EL (cell line): ENCODE measurements at regions not wholly inside any gene's neighbourhood (a gene's known extent, or its start where the extent isn't known, plus 50 kb on each side); places are given as distances from the start of the nearest gene placed in this dataset.

Source experiments
- DNase-seq: peaks from one replicate; pipeline ENCODE4 v3.0.0-alpha.2; 2016

GRCh38 chr3:178456621-178457285, 79.5 kb upstream of the KCNMB2 start:
- DNase-seq, result no peak

- DNase-seq, result no peak
These were observed 78.7 kb upstream of the KCNMB2 start for GRCh38 chr3:178457511-178457910.

DNA sequence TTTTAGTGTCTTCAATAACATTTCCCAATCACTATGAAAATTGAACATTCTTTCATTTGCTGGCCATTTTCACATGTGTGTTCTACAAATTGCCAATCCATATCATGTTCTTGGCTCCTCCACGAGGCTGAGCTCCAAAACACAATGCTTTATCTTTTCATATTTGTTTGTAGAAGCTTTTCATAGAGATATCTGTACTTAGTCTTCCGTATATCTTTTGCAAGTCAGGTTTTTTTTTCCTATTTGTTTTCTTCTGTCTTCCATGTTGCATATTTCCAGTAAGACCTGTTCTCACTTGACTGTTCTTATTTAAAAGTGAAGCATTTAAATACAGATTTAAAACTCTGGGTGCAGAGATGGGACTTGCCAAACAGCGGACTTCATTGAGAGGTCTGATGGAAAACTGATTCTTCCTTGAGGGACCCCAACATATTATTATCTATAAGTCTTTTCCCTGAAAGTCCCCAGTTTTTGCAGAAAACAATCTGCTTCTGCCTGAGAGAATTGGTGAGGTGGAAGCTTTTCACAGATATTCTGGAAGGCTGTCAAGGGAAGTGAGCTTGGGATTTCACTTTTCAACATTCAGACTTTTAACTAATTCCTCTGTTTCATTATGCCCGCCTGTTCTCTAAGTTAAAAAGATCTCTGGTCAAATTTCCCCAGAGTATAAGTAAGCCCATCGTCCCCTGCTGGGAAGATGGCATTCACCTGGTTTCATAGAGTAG, 77.8 kb upstream of the KCNMB2 start:
- no peak for DNase-seq

- DNase-seq, result no peak
These were observed 77.2 kb upstream of the KCNMB2 start for GRCh38 chr3:178459038-178459410.

- no peak for DNase-seq
These were observed 70.7 kb upstream of the KCNMB2 start for GRCh38 chr3:178465260-178466180.

- DNase-seq, result no peak
These were observed 63.3 kb upstream of the KCNMB2 start for GRCh38 chr3:178472941-178473340.

DNA sequence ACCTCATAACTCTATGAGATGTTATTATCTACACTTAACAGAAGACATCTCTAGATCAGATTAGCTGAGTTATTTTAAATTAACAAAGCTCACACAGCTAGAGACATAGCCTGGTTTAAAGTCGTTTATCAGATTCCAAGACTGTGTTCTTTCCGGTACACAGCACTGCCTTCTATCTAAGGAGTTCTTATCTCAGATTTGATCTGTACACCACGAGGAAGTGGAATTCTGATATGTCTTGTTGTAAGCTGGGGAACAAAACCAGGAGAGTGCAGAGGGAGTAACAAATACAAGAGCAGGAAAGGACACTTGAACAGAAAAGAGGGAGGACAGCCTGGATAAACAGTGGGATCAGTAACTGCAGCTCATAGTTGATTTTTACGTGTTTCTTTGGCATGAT, 61.7 kb upstream of the KCNMB2 start:
- DNase-seq, result no peak

- DNase-seq, result no peak
These were observed 61.2 kb upstream of the KCNMB2 start for GRCh38 chr3:178475062-178475461.

- DNase-seq, result no peak
These were observed 59.4 kb upstream of the KCNMB2 start for GRCh38 chr3:178476886-178477285.

DNA sequence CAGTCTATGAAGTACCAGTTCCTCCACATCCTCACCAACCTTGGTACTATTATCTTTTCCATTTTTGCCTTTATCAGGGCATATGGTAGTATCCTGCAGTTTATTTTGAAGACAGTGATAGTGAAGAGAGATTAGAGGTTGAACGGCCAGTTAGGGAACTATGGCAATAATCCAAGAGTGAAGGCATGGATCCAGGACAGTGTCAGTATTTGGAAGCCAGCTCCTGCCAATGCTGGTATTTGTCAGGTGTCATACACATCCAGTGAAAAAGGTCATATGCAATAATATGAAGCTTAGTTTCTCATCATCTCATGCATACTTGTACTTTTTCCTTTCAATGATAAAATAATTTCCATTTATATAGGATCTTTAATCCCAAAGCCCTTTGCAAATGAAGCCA, 56.8 kb upstream of the KCNMB2 start:
- no peak for DNase-seq

- no peak for DNase-seq
These were observed 56.4 kb upstream of the KCNMB2 start for GRCh38 chr3:178479860-178480259.

- DNase-seq, result no peak
These were observed 56.0 kb upstream of the KCNMB2 start for GRCh38 chr3:178480274-178480673.

DNA sequence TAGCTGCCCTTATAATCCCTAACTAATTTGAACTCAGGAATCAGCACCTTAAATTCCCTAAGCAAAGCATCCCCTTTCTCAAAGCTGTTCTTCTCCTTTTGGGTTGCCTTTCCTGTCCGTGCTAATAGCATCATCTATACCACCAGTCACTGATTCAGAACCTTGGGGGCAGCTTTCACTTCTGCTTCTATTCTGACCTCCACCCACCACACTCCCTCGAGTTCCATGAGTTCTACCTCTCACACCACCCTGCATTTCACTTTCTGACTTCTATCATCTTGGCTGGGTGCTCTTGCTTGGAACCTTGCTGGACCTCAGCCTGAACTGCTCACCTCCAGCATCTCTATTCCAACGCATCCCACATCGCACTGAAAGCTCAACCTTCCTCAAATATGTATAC, 55.4 kb upstream of the KCNMB2 start:
- no peak for DNase-seq

GRCh38 chr3:178482981-178483380, 53.3 kb upstream of the KCNMB2 start:
- no peak for DNase-seq

- DNase-seq, result no peak
These were observed 52.5 kb upstream of the KCNMB2 start for GRCh38 chr3:178483704-178484103.

DNA sequence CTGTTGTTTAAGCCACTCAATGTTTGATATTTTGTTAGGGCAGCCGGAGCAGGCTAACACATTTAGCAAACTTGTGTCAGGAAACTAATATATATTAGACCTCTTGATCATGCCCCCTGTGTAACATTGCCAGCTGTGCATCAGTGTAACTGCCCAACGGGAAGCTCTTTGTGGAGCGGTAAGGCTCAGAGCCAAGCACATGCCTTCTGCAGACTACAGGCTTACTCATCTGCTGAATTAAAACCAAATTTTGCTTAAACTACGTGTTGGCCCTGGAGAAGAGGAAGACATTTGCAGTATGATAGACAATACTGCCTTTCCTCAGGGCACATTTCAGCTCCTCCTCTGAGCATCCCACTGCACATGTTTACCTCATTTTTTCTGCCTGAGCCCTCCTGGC, 50.5 kb upstream of the KCNMB2 start:
- DNase-seq, result peak; percentile 53
